Spleen (tissue), 7 donors: ENCODE measurements at regions not wholly inside any gene's neighbourhood (a gene's known extent, or its start where the extent isn't known, plus 50 kb on each side); places are given as distances from the start of the nearest gene placed in this dataset.

Experiments
- CTCF ChIP-seq, 11 experiments: fragments of 200-600 bp in 7 of 11; fragments of 450-650 bp in 4 of 11; sonication (generic) in 4 of 11; IDR thresholded peaks in 8 of 11; conservative IDR thresholded peaks in 3 of 11; 1 replicate in 7 of 11; 2 replicates in 4 of 11; pipeline versions ENCODE4 v1.4.0 to v1.8.0; 2016 to 2021; ENCODE audit warnings: antibody characterized with exemption in 11 of 11, inconsistent platforms in 4 of 11, mild to moderate bottlenecking in 1 of 11
- POLR2A ChIP-seq, 3 donors: fragments of 450-650 bp; IDR thresholded peaks; one replicate each; pipeline ENCODE4 v1.5.1; 2017; ENCODE audit warnings: antibody characterized with exemption in 3 of 3, mild to moderate bottlenecking in 1 of 3
- donor health status: DM: no; HTN: no; CAD: no; lungs with moderate emphysema.
- donor health status: DM: no; HTN: no; CAD: no.
- donor health status: DM: no; HTN: no; CAD: no.

DNA sequence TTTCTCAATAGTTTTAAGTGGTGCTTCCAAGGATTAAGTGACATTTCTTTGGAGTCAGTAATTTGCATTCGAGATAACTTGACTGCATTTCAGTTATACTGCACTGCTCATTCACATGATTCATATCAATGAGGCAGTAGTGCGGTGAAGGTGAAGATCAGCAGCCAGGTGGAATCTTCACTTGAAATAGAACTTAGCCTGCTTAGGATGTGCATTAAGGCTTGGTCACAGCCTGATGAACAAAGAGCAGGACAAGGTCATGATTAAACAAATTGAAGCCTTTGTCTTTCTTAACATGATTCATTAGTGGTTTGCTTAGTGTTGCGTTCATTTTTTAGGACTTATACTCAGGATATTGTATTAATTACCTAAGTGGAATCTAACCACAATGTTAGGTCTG is 212.1 kb upstream of the GALNTL6 start:
- TF ChIP-seq CTCF (IDR thresholded peaks at IDR 0.05 in 8 of 11, conservative IDR thresholded peaks at IDR 0.05 in 3 of 11), result no peak
- TF ChIP-seq POLR2A (IDR thresholded peaks at IDR 0.05), result no peak
